K562 (cell line): ENCODE measurements at regions not wholly inside any gene's neighbourhood (a gene's known extent, or its start where the extent isn't known, plus 50 kb on each side); places are given as distances from the start of the nearest gene placed in this dataset.

ENCODE experiments used
- ATF7 ChIP-seq: fragments of 450-650 bp; IDR thresholded peaks from 2 replicates; pipeline ENCODE4 v1.7.1; 2014; ENCODE audit warnings: mild to moderate bottlenecking, moderate library complexity
- PTTG1 ChIP-seq: fragments of 450-650 bp; IDR thresholded peaks from 2 replicates; pipeline ENCODE4 v1.6.1; 2016; ENCODE audit warnings: low read depth, mild to moderate bottlenecking, missing genetic modification characterization, missing compliant biosample characterization

- TF ChIP-seq ATF7 (no peak), PTTG1 (no peak)
Measured at GRCh38 chr13:53269634-53270033, 241.0 kb downstream of the OLFM4 start.
